ENCODE measurements at regions not wholly inside any gene's neighbourhood (a gene's known extent, or its start where the extent isn't known, plus 50 kb on each side); places are given as distances from the start of the nearest gene placed in this dataset.

DNA sequence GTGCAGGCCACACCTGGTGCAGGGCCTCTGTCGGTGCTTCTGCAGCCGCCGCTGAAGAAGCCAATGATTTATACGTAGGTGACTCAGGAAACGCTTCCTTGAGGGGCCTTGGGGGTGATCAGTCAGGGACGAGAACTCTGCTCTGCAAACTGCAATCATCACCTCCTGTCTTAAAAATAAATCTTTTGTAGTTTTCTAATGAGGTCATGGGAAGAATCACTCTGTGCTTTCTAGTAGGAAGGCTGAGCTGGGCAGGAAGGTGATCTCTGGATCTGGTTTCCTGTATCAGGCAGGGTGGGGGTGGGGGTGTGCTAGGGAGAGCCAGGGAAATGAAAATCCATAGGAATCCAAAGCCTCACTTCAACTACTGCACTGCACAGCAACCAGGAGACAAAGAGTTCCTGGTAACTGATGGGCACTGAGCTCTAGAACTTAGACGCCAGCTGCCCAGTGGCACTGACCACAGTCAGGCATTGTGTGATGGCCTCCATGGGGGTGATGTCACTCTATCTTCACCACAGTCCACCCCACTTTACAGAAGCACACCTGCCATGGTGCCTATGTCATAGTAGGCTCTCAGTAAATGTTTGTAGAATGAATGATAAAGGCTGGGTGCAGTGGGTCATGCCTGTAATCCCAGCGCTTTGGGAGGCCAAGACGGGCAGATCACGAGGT, 292.4 kb upstream of the PWP1 start:
- H3K36me3 Mint-ChIP-seq (ENCODE audit: unreplicated experiment), result no peaks in the 10 kb centered on the region
- no peak for DNase-seq (ENCODE audit: extremely low spot score, unreplicated experiment)
- H3K4me3 Mint-ChIP-seq (ENCODE audit: unreplicated experiment), result no peak overlapping the region
- TF ChIP-seq, protein P1, sequence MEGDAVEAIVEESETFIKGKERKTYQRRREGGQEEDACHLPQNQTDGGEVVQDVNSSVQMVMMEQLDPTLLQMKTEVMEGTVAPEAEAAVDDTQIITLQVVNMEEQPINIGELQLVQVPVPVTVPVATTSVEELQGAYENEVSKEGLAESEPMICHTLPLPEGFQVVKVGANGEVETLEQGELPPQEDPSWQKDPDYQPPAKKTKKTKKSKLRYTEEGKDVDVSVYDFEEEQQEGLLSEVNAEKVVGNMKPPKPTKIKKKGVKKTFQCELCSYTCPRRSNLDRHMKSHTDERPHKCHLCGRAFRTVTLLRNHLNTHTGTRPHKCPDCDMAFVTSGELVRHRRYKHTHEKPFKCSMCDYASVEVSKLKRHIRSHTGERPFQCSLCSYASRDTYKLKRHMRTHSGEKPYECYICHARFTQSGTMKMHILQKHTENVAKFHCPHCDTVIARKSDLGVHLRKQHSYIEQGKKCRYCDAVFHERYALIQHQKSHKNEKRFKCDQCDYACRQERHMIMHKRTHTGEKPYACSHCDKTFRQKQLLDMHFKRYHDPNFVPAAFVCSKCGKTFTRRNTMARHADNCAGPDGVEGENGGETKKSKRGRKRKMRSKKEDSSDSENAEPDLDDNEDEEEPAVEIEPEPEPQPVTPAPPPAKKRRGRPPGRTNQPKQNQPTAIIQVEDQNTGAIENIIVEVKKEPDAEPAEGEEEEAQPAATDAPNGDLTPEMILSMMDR (IDR thresholded peaks at IDR 0.05), result no peak
- H3K4me1 Mint-ChIP-seq (ENCODE audit: unreplicated experiment), result no peaks in the 10 kb centered on the region
- H3K9me3 Mint-ChIP-seq (ENCODE audit: unreplicated experiment), result no peaks in the 10 kb centered on the region
- no peaks in the 10 kb centered on the region for H3K27me3 Mint-ChIP-seq (ENCODE audit: unreplicated experiment)
- H3K27ac Mint-ChIP-seq (ENCODE audit: unreplicated experiment), result no peak overlapping the region

DNA sequence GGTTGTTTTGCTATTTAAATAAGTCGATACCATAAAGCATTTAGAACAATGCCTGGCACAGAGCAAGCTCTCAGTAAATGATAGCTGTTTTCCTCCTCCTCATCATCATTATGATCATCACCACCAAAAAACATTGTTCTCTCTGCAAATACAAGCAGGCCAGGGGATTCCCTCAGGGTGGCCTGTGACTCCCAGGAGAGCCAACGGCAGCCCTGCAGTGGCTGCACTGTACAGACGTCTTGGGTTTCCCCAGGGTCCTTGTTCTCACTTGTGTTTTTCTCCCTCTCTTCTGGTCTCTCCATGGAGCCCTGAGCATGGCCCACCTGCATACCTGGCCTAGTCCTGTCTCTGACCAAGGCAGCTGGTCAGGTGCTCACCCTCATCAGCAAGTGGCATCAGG, 290.9 kb upstream of the PWP1 start:
- no peak overlapping the region for H3K27ac Mint-ChIP-seq (ENCODE audit: unreplicated experiment)
- no peaks in the 10 kb centered on the region for H3K27me3 Mint-ChIP-seq (ENCODE audit: unreplicated experiment)
- no peak for DNase-seq (ENCODE audit: extremely low spot score, unreplicated experiment)
- no peaks in the 10 kb centered on the region for H3K36me3 Mint-ChIP-seq (ENCODE audit: unreplicated experiment)
- no peaks in the 10 kb centered on the region for H3K4me1 Mint-ChIP-seq (ENCODE audit: unreplicated experiment)
- no peak overlapping the region for H3K4me3 Mint-ChIP-seq (ENCODE audit: unreplicated experiment)
- TF ChIP-seq, protein P1 (IDR thresholded peaks at IDR 0.05), result no peak
- no peaks in the 10 kb centered on the region for H3K9me3 Mint-ChIP-seq (ENCODE audit: unreplicated experiment)

DNA sequence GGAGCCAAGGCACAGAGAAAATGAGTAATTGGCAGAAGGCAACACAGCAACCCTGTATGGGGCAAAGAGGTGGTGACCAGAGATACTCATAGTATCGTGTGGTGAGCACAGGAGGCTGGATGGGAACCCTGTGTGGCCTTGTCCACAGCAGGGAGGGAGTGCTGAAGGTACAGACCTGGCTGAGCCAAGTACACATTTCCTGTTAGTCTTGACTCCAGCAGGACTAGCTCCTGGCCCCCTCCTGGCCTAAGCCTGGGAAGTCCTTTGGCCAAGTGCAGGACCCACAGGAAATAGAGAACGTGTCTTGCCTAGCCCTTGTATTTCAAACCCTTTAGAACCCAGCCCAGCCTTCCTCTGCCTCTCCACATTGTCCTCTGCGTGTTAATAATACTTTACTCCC, 289.8 kb upstream of the PWP1 start:
- H3K27me3 Mint-ChIP-seq (ENCODE audit: unreplicated experiment), result no peaks in the 10 kb centered on the region
- H3K36me3 Mint-ChIP-seq (ENCODE audit: unreplicated experiment), result no peaks in the 10 kb centered on the region
- no peaks in the 10 kb centered on the region for H3K4me1 Mint-ChIP-seq (ENCODE audit: unreplicated experiment)
- no peak for DNase-seq (ENCODE audit: extremely low spot score, unreplicated experiment)
- TF ChIP-seq, protein P1 (IDR thresholded peaks at IDR 0.05), result no peak
- H3K27ac Mint-ChIP-seq (ENCODE audit: unreplicated experiment), result no peak overlapping the region
- no peaks in the 10 kb centered on the region for H3K9me3 Mint-ChIP-seq (ENCODE audit: unreplicated experiment)
- no peak overlapping the region for H3K4me3 Mint-ChIP-seq (ENCODE audit: unreplicated experiment)

DNA sequence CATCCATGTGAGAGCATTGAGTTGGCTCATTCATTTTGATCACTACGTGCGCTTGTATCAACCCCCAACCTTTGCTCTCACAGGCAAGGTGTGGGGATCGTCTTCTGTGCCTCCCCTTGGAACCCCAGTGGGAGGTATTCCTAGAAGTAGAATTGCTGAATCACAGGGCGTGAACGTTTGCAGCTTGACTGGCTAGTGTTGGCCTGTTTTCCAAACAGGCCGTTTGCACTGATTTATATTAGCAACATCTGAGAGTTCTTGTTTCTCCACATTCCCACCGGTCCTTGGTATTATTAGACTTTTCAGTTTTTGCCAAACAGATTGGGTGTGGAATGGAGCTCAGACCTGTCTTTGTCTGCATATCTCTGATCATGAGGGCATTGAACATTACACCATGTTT, 288.6 kb upstream of the PWP1 start:
- DNase-seq (ENCODE audit: extremely low spot score, unreplicated experiment), result no peak
- H3K9me3 Mint-ChIP-seq (ENCODE audit: unreplicated experiment), result no peaks in the 10 kb centered on the region
- H3K4me1 Mint-ChIP-seq (ENCODE audit: unreplicated experiment), result no peaks in the 10 kb centered on the region
- H3K27me3 Mint-ChIP-seq (ENCODE audit: unreplicated experiment), result no peaks in the 10 kb centered on the region
- no peak overlapping the region for H3K27ac Mint-ChIP-seq (ENCODE audit: unreplicated experiment)
- no peaks in the 10 kb centered on the region for H3K36me3 Mint-ChIP-seq (ENCODE audit: unreplicated experiment)
- H3K4me3 Mint-ChIP-seq (ENCODE audit: unreplicated experiment), result no peak overlapping the region
- TF ChIP-seq, protein P1 (IDR thresholded peaks at IDR 0.05), result no peak

DNA sequence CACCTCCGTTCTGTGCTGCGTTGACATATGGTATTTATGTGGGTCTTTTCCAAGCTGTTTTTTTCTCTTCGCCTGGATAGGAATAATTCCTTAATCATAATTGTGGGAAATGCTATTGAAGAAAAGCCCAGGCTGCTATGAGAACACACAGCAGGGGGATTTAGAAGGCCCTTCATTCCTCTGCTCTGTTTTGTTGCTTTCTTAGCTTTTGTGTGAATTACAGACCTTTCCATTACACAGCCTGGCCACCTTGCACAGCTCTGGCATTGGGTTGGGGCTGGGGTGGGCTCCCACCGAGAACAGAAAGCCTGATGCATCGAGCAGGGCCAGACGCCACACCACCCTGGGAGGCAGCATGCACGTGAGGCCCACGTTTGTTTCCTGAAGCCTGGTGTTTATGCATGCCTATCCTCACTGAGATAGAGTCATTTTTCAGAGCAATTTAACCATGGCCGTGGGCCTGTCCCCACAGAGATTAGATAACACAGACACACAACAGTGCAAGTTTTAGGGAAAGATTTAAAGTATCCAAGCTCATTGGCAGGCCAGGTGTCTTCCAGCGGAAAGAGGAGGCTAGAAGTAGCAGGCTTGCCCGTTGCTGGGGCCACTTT, 287.6 kb upstream of the PWP1 start:
- no peaks in the 10 kb centered on the region for H3K36me3 Mint-ChIP-seq (ENCODE audit: unreplicated experiment)
- no peak for DNase-seq (ENCODE audit: extremely low spot score, unreplicated experiment)
- H3K4me3 Mint-ChIP-seq (ENCODE audit: unreplicated experiment), result no peak overlapping the region
- H3K27me3 Mint-ChIP-seq (ENCODE audit: unreplicated experiment), result no peaks in the 10 kb centered on the region
- no peak overlapping the region for H3K27ac Mint-ChIP-seq (ENCODE audit: unreplicated experiment)
- TF ChIP-seq, protein P1 (IDR thresholded peaks at IDR 0.05), result no peak
- no peaks in the 10 kb centered on the region for H3K4me1 Mint-ChIP-seq (ENCODE audit: unreplicated experiment)
- no peaks in the 10 kb centered on the region for H3K9me3 Mint-ChIP-seq (ENCODE audit: unreplicated experiment)

All from osteocyte (in vitro differentiated cells).